ENCODE measurements at regions not wholly inside any gene's neighbourhood (a gene's known extent, or its start where the extent isn't known, plus 50 kb on each side); places are given as distances from the start of the nearest gene placed in this dataset.

GRCh38 chr16:80142281-80142680 is 398.5 kb upstream of the DYNLRB2 start:
- DNase-seq (ENCODE audit: low spot score in 2 of 2) (no peak), ATAC-seq (replicated peaks; ENCODE audit: extremely low read depth, poor library complexity, severe bottlenecking) (no peak)
- Mint-ChIP-seq H3K9me3 (peaks cover 11% of the 10 kb centered on the region), H3K27me3 (peaks cover 74% of the 10 kb centered on the region), H3K4me3 (no peak overlapping the region), H3K4me1 (no peaks in the 10 kb centered on the region), H3K27ac (ENCODE audit: low read depth) (no peak overlapping the region), H3K36me3 (ENCODE audit: insufficient read depth) (no peaks in the 10 kb centered on the region)

GRCh38 chr16:80129791-80130190 is 411.0 kb upstream of the DYNLRB2 start:
- Mint-ChIP-seq H3K27ac (ENCODE audit: low read depth) (no peak overlapping the region), H3K9me3 (no peaks in the 10 kb centered on the region), H3K4me1 (no peaks in the 10 kb centered on the region), H3K36me3 (ENCODE audit: insufficient read depth) (no peaks in the 10 kb centered on the region), H3K4me3 (no peak overlapping the region), H3K27me3 (peaks cover 34% of the 10 kb centered on the region)
- no peak for DNase-seq (ENCODE audit: low spot score in 2 of 2)
- ATAC-seq (replicated peaks; ENCODE audit: extremely low read depth, poor library complexity, severe bottlenecking) = no peak

DNA sequence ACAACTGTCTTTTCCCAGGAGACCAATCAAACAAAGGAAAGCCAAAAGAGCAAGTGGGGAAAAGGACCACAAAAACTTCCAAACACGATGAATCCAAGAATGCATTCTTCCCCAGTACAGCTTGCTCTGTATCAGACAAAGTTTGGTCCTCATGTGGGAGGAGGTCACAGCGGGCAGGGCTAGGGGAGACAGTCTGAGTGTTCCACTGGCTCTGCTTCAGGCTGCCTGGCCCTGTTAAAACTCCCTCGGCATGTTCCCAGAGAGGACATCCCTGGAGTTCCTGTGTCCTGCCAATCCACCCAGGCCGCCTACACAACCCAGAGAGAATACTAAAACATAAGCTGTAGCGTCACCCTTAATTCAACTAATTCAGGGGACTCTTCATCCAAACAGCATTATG is 415.1 kb upstream of the DYNLRB2 start:
- H3K4me3 Mint-ChIP-seq = no peak overlapping the region
- H3K4me1 Mint-ChIP-seq = no peaks in the 10 kb centered on the region
- DNase-seq (ENCODE audit: low spot score in 2 of 2) (no peak), ATAC-seq (replicated peaks; ENCODE audit: extremely low read depth, poor library complexity, severe bottlenecking) (no peak)
- H3K27ac Mint-ChIP-seq (ENCODE audit: low read depth) = no peak overlapping the region
- H3K27me3 Mint-ChIP-seq = peaks cover 30% of the 10 kb centered on the region
- no peaks in the 10 kb centered on the region for H3K9me3 Mint-ChIP-seq
- H3K36me3 Mint-ChIP-seq (ENCODE audit: insufficient read depth) = no peaks in the 10 kb centered on the region

DNA sequence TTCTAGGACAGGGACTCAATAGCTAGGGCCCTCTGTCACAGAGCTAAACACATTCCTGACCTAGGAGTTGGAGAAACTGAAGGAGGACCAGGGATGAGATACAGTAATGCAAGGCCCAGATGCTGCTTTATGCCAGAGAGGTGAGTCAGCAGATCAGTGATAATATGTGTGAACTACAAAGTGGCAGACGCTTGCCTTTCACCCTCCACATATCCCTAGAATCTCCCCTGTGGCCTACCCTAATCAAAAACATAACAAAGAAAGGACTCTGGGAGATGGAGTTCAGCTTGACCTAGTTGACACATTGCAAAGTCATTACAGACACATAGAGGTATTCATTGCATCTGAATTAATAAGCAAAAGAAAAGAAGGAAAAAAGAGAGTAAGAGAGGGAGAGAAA is 417.6 kb upstream of the DYNLRB2 start:
- Mint-ChIP-seq H3K4me3 (no peak overlapping the region), H3K27me3 (peaks cover 47% of the 10 kb centered on the region), H3K36me3 (ENCODE audit: insufficient read depth) (no peaks in the 10 kb centered on the region), H3K27ac (ENCODE audit: low read depth) (no peak overlapping the region), H3K4me1 (no peaks in the 10 kb centered on the region), H3K9me3 (no peaks in the 10 kb centered on the region)
- ATAC-seq (replicated peaks; ENCODE audit: extremely low read depth, poor library complexity, severe bottlenecking) = no peak
- DNase-seq (ENCODE audit: low spot score in 2 of 2) = no peak

DNA sequence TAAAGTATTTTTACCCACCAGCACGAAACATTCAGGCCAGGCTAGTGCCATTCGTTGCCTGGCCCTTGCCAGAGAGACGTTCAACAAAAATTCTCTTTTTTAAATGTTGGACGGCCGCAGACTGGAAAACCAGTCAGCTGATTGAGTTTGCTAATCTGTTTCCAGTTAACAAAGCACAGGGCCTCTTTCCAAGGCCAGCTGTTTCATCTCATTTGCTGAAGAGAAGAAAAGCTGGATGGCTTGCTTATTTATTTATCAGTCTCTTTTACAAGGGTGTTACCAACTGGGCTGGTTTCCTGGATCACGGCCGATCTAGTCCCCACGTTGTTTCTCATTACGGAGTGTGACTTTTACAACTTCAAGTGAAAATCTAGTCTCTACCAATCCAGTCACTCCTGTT is 418.7 kb upstream of the DYNLRB2 start:
- no peak overlapping the region for H3K4me3 Mint-ChIP-seq
- H3K27me3 Mint-ChIP-seq = peaks cover 54% of the 10 kb centered on the region
- H3K27ac Mint-ChIP-seq (ENCODE audit: low read depth) = no peak overlapping the region
- DNase-seq (ENCODE audit: low spot score in 2 of 2) (no peak), ATAC-seq (replicated peaks; ENCODE audit: extremely low read depth, poor library complexity, severe bottlenecking) (no peak)
- H3K4me1 Mint-ChIP-seq = no peaks in the 10 kb centered on the region
- no peaks in the 10 kb centered on the region for H3K9me3 Mint-ChIP-seq
- H3K36me3 Mint-ChIP-seq (ENCODE audit: insufficient read depth) = no peaks in the 10 kb centered on the region

GRCh38 chr16:80121522-80121909 is 419.3 kb upstream of the DYNLRB2 start:
- Mint-ChIP-seq H3K27me3 (peaks cover 52% of the 10 kb centered on the region), H3K4me1 (no peaks in the 10 kb centered on the region), H3K36me3 (ENCODE audit: insufficient read depth) (no peaks in the 10 kb centered on the region), H3K9me3 (no peaks in the 10 kb centered on the region), H3K4me3 (no peak overlapping the region), H3K27ac (ENCODE audit: low read depth) (no peak overlapping the region)
- no peak for ATAC-seq (replicated peaks; ENCODE audit: extremely low read depth, poor library complexity, severe bottlenecking)
- no peak for DNase-seq (ENCODE audit: low spot score in 2 of 2)

GRCh38 chr16:80120899-80121521 is 419.8 kb upstream of the DYNLRB2 start:
- Mint-ChIP-seq H3K27ac (ENCODE audit: low read depth) (no peak overlapping the region), H3K4me3 (no peak overlapping the region), H3K27me3 (peaks cover 49% of the 10 kb centered on the region), H3K36me3 (ENCODE audit: insufficient read depth) (no peaks in the 10 kb centered on the region), H3K4me1 (no peaks in the 10 kb centered on the region), H3K9me3 (no peaks in the 10 kb centered on the region)
- DNase-seq (ENCODE audit: low spot score in 2 of 2) (no peak), ATAC-seq (replicated peaks; ENCODE audit: extremely low read depth, poor library complexity, severe bottlenecking) (no peak)

DNA sequence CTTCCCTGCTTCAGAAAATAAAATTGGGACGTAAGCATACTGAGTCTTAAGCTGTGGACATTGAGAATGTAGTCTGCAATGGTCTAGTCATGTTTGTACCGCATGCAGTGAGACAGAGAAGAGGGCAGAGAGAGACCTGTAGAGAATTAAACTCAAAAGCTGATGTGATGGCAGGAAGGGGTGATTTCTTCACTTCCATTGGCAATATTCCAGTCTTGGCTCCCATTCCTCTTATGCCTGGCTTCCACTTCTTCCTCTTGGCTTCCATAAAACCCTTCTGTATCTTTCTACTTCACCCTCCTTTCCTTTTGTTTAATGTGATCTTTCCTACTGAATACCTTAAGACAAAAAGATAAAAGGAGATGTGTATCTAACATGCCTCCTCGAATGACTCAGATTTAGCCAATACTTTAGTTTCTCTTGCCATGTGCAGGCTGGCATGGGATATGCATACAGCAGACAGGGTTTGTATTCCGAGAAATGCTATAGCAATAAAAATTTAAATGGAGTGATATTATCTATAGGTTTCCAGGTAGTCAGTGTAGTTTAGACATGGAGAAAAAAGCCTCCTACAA is 423.1 kb upstream of the DYNLRB2 start:
- DNase-seq (ENCODE audit: low spot score in 2 of 2) = no peak
- no peak for ATAC-seq (replicated peaks; ENCODE audit: extremely low read depth, poor library complexity, severe bottlenecking)
- no peak overlapping the region for H3K27ac Mint-ChIP-seq (ENCODE audit: low read depth)

GRCh38 chr16:80116711-80117110 is 424.1 kb upstream of the DYNLRB2 start:
- no peaks in the 10 kb centered on the region for H3K9me3 Mint-ChIP-seq

More for the DNA sequence above, 423.1 kb upstream of the DYNLRB2 start:
- Mint-ChIP-seq H3K4me3 (no peak overlapping the region), H3K27me3 (peaks cover 49% of the 10 kb centered on the region), H3K4me1 (no peaks in the 10 kb centered on the region), H3K36me3 (ENCODE audit: insufficient read depth) (no peaks in the 10 kb centered on the region), H3K9me3 (no peaks in the 10 kb centered on the region)

DNA sequence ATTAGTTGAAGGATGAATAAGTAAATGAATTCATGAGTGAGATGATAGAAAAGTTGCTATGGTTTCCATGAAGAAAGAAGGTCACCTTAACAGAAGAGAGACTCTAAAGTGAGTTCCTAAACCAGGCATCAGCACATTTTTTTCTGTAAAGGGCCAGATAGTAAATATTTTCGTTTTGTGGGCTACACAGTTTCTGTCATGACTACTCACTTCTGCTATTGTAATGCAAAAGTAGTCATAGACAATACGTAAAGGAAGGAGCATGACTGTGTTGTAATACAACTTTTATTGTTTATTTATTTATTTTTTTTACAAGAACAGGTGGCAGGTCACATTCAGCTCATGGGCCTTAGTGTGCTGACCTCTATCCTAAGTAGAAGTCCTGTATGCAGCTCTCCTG is 426.1 kb upstream of the DYNLRB2 start:
- DNase-seq (ENCODE audit: low spot score in 2 of 2) = no peak
- Mint-ChIP-seq H3K27ac (ENCODE audit: low read depth) (no peak overlapping the region), H3K4me3 (no peak overlapping the region), H3K27me3 (peaks cover 54% of the 10 kb centered on the region), H3K36me3 (ENCODE audit: insufficient read depth) (no peaks in the 10 kb centered on the region), H3K9me3 (no peaks in the 10 kb centered on the region), H3K4me1 (no peaks in the 10 kb centered on the region)
- ATAC-seq (replicated peaks; ENCODE audit: extremely low read depth, poor library complexity, severe bottlenecking) = no peak

More at GRCh38 chr16:80116711-80117110, 424.1 kb upstream of the DYNLRB2 start:
- DNase-seq (ENCODE audit: low spot score in 2 of 2) (no peak), ATAC-seq (replicated peaks; ENCODE audit: extremely low read depth, poor library complexity, severe bottlenecking) (no peak)
- no peak overlapping the region for H3K27ac Mint-ChIP-seq (ENCODE audit: low read depth)
- H3K4me3 Mint-ChIP-seq = no peak overlapping the region
- no peaks in the 10 kb centered on the region for H3K36me3 Mint-ChIP-seq (ENCODE audit: insufficient read depth)
- no peaks in the 10 kb centered on the region for H3K4me1 Mint-ChIP-seq
- peaks cover 58% of the 10 kb centered on the region for H3K27me3 Mint-ChIP-seq

- ATAC-seq (replicated peaks; ENCODE audit: extremely low read depth, poor library complexity, severe bottlenecking) (no peak), DNase-seq (ENCODE audit: low spot score in 2 of 2) (no peak)
- no peaks in the 10 kb centered on the region for H3K9me3 Mint-ChIP-seq
- H3K27ac Mint-ChIP-seq (ENCODE audit: low read depth) = no peak overlapping the region
- H3K4me3 Mint-ChIP-seq = no peak overlapping the region
- peaks cover 47% of the 10 kb centered on the region for H3K27me3 Mint-ChIP-seq
- no peaks in the 10 kb centered on the region for H3K4me1 Mint-ChIP-seq
- H3K36me3 Mint-ChIP-seq (ENCODE audit: insufficient read depth) = no peaks in the 10 kb centered on the region
Observed at GRCh38 chr16:80113873-80114574, 426.8 kb upstream of the DYNLRB2 start.

GRCh38 chr16:80109581-80109980 is 431.2 kb upstream of the DYNLRB2 start:
- DNase-seq (ENCODE audit: low spot score in 2 of 2) (no peak), ATAC-seq (replicated peaks; ENCODE audit: extremely low read depth, poor library complexity, severe bottlenecking) (no peak)
- no peaks in the 10 kb centered on the region for H3K36me3 Mint-ChIP-seq (ENCODE audit: insufficient read depth)
- H3K27me3 Mint-ChIP-seq = peaks cover 48% of the 10 kb centered on the region
- no peaks in the 10 kb centered on the region for H3K9me3 Mint-ChIP-seq
- H3K4me3 Mint-ChIP-seq = no peak overlapping the region
- H3K4me1 Mint-ChIP-seq = no peaks in the 10 kb centered on the region
- H3K27ac Mint-ChIP-seq (ENCODE audit: low read depth) = no peak overlapping the region

GRCh38 chr16:80107900-80108299 is 432.9 kb upstream of the DYNLRB2 start:
- H3K9me3 Mint-ChIP-seq = no peaks in the 10 kb centered on the region
- no peak overlapping the region for H3K4me3 Mint-ChIP-seq
- ATAC-seq (replicated peaks; ENCODE audit: extremely low read depth, poor library complexity, severe bottlenecking) (no peak), DNase-seq (ENCODE audit: low spot score in 2 of 2) (no peak)
- H3K27me3 Mint-ChIP-seq = peaks cover 61% of the 10 kb centered on the region
- no peaks in the 10 kb centered on the region for H3K36me3 Mint-ChIP-seq (ENCODE audit: insufficient read depth)
- no peak overlapping the region for H3K27ac Mint-ChIP-seq (ENCODE audit: low read depth)
- H3K4me1 Mint-ChIP-seq = no peaks in the 10 kb centered on the region

Data from central memory CD8-positive, alpha-beta T cell (primary cell).